ENCODE measurements at regions not wholly inside any gene's neighbourhood (a gene's known extent, or its start where the extent isn't known, plus 50 kb on each side); places are given as distances from the start of the nearest gene placed in this dataset.

DNA sequence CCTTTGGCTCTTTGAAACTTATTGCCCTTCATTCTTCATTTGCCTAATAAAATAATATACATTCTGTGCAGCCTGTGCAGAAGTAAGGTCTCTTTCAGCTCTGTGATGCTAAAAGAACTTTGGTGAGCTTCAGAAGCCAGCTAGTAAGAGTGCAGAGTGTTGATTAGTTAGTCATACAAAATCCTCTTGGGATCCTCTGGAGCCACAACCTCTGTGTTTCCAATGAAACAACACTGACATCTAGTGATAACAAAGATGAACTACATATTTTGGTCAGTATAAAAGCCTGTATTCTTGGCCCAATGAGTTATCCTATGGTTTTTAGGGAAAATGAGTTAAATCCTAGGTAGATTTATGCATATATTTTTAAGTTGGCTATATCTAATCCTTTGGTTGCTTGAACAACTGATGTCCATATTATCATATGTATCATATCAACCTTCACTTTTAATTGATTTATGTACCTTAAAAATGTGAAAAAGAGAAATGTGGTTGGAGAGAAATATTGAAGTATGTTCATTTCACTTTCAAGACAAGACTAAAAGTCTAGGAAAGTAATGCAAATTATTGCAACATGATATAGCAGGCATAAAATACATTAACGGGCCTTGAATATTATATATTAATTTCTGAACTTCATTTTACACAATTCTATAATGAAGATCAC, 158.4 kb downstream of the KLHL28 start:
- TF ChIP-seq, protein P1, sequence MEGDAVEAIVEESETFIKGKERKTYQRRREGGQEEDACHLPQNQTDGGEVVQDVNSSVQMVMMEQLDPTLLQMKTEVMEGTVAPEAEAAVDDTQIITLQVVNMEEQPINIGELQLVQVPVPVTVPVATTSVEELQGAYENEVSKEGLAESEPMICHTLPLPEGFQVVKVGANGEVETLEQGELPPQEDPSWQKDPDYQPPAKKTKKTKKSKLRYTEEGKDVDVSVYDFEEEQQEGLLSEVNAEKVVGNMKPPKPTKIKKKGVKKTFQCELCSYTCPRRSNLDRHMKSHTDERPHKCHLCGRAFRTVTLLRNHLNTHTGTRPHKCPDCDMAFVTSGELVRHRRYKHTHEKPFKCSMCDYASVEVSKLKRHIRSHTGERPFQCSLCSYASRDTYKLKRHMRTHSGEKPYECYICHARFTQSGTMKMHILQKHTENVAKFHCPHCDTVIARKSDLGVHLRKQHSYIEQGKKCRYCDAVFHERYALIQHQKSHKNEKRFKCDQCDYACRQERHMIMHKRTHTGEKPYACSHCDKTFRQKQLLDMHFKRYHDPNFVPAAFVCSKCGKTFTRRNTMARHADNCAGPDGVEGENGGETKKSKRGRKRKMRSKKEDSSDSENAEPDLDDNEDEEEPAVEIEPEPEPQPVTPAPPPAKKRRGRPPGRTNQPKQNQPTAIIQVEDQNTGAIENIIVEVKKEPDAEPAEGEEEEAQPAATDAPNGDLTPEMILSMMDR (IDR thresholded peaks at IDR 0.05; ENCODE audit: unreplicated experiment), result peak; percentile 68
- Mint-ChIP-seq H3K27ac (no peak overlapping the region), H3K4me1 (peaks cover 5% of the 10 kb centered on the region), H3K36me3 (peaks cover 2% of the 10 kb centered on the region), H3K9me3 (peaks cover 23% of the 10 kb centered on the region), H3K27me3 (ENCODE audit: low read depth) (no peaks in the 10 kb centered on the region), H3K4me3 (no peak overlapping the region)
- DNase-seq (ENCODE audit: low spot score in 2 of 2, unreplicated experiment in 2 of 2), result no peak

DNA sequence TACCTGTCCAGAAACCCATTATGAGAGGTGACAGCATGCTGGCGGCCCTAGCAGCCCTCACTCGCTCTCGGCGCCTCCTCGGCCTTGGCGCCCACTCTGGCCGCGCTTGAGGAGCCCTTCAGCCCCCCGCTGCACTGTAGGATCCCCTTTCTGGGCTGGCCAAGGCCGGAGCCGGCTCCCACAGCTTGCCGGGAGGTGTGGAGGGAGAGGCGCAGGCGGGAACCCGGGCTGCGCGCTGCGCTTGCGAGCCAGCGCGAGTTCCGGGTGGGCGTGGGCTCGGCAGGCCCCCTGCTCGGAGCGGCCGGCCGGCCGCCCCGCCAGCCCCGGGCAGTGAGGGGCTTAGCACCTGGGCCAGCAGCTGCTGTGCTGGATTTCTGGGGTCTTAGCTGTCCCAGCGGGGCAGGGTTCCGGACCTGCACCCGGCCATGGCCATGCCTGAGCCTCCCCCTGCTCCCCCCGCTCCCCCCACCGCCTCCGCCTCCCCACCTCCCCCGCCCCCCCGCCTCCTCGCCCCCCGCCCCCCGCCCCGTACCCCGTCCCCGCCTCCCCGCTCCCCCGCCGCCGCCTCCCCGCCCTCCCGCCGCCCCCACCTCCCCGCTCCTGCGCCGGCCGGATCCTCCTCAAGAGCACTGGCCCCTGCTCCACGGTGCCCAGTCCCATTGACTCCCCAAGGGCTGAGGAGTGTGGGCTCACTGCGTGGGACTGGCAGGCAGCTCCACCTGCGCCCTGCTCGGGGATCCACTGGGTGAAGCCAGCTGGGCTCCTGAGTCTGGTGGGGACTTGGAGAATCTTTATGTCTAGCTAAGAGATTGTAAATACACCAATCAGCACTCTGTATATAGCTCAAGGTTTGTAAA, 163.1 kb downstream of the KLHL28 start:
- H3K36me3 Mint-ChIP-seq, result peaks cover 2% of the 10 kb centered on the region
- H3K4me1 Mint-ChIP-seq, result peaks cover 5% of the 10 kb centered on the region
- peaks cover 18% of the 10 kb centered on the region for H3K9me3 Mint-ChIP-seq
- H3K4me3 Mint-ChIP-seq, result no peak overlapping the region
- no peak for DNase-seq (ENCODE audit: low spot score in 2 of 2, unreplicated experiment in 2 of 2)
- H3K27me3 Mint-ChIP-seq (ENCODE audit: low read depth), result no peaks in the 10 kb centered on the region
- no peak overlapping the region for H3K27ac Mint-ChIP-seq
- TF ChIP-seq, protein P1 (IDR thresholded peaks at IDR 0.05; ENCODE audit: unreplicated experiment), result no peak

DNA sequence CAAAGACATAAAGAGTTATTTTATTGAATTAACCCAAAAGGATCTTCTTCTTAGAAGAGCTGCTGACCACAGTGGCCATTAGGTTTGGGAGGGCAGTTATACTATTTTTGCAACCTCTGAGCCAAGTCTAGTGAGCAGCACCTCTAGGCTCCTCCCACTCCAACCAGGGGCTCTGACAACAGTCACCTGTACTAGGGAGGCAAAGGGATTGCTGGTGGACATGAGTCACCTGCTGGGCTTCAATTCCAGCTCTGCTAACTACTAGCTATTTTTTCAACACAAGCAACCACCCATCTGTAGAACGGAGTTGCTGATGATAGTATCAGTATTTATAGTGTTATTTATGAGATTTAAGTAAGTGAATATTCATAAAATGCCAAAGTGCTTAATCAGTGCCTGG, 166.0 kb downstream of the KLHL28 start:
- Mint-ChIP-seq H3K27ac (no peak overlapping the region), H3K27me3 (ENCODE audit: low read depth) (no peaks in the 10 kb centered on the region), H3K36me3 (peaks cover 2% of the 10 kb centered on the region), H3K4me1 (no peaks in the 10 kb centered on the region), H3K9me3 (peaks cover 12% of the 10 kb centered on the region), H3K4me3 (no peak overlapping the region)
- TF ChIP-seq, protein P1 (IDR thresholded peaks at IDR 0.05; ENCODE audit: unreplicated experiment), result no peak
- no peak for DNase-seq (ENCODE audit: low spot score in 2 of 2, unreplicated experiment in 2 of 2)

DNA sequence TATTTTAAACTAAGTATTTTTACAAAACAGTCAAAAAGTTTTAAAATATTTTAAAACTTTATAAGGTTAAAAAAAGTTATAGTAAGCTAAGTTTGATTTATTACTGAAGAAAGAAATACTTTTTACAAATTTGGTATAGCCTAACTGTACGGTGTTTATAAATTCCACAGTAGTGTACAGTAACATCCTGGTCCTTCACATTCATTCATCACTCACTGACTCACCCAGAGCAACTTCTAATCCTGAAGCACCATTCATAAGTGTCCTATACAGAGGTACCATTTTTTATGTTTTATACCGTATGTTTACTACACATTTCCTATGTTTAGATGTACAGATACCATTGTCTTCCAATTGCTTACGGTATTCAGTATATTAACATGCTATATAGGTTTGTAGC, 170.0 kb downstream of the KLHL28 start:
- TF ChIP-seq, protein P1 (IDR thresholded peaks at IDR 0.05; ENCODE audit: unreplicated experiment), result no peak
- Mint-ChIP-seq H3K4me1 (no peaks in the 10 kb centered on the region), H3K4me3 (no peak overlapping the region), H3K9me3 (peaks cover 10% of the 10 kb centered on the region), H3K27ac (no peak overlapping the region), H3K27me3 (ENCODE audit: low read depth) (no peaks in the 10 kb centered on the region), H3K36me3 (no peaks in the 10 kb centered on the region)
- no peak for DNase-seq (ENCODE audit: low spot score in 2 of 2, unreplicated experiment in 2 of 2)

DNA sequence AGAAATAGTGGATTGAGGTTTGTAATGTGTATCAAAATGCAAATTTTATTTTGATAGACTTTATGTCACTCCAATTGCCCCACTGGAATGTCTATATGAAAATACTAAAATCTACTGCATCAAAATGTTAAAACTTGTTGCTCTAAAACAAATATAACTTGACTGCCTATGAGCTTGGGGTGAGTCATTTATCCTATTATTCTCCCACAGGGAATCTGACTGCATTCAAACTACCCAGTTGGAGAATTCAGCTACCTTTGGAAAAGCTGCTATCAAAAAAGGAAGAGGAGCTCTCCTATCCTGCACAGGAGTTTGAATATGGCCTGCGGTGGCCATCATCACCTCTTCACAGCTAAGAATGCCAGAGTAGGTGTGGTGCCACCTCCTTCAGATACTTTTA, 173.1 kb downstream of the KLHL28 start:
- Mint-ChIP-seq H3K36me3 (no peaks in the 10 kb centered on the region), H3K4me1 (no peaks in the 10 kb centered on the region), H3K9me3 (peaks cover 18% of the 10 kb centered on the region), H3K4me3 (no peak overlapping the region), H3K27me3 (ENCODE audit: low read depth) (no peaks in the 10 kb centered on the region), H3K27ac (no peak overlapping the region)
- TF ChIP-seq, protein P1 (IDR thresholded peaks at IDR 0.05; ENCODE audit: unreplicated experiment), result no peak
- no peak for DNase-seq (ENCODE audit: low spot score in 2 of 2, unreplicated experiment in 2 of 2)
